HG03060 (cell line): ENCODE measurements at regions not wholly inside any gene's neighbourhood (a gene's known extent, or its start where the extent isn't known, plus 50 kb on each side); places are given as distances from the start of the nearest gene placed in this dataset.
"Not testable (repeated sequence)": the region's sequence is repeated elsewhere in the genome, so short reads cannot be mapped to it uniquely, and the experiment has no call there.

ENCODE experiments used
- ATAC-seq: cut with Tn5 transposase; IDR thresholded peaks from one replicate; pipeline ENCODE4 v1.9.1; 2021; ENCODE audit warnings: low read depth, moderate number of reproducible peaks; ENCODE audit not compliant: unreplicated experiment

GRCh38 chr1:232579958-232580941 is 49.7 kb downstream of the SIPA1L2 start:
- no peak for ATAC-seq

GRCh38 chr1:232579466-232579865 is 50.5 kb downstream of the SIPA1L2 start:
- no peak for ATAC-seq

DNA sequence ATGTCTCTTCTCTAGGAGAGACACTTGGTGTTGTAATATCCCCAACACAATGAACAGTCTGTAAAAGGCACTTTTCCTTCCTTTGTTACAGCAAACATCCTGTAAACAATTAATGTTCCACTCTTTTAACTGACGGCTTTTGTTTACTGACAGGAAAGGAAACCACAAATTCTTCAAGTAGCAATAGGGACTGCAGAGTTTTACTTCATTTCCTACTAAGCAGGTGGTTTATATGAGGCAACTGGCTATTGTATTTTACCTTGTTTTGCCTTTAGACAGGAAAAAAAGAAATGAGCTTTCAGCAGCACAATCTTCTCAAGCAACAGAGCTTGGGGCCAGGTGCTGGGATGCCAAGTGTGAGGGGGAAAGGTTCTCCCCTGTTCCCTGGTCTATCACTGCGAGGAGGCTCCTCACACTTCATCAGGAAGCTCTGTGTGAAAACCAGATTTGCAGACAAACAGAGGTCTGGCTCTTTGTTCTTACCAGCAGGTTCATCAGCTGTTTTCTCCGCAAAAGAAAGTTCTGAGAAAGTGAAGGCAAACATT is 51.2 kb downstream of the SIPA1L2 start:
- no peak for ATAC-seq

- no peak for ATAC-seq
Measured at GRCh38 chr1:232577772-232578171, 52.2 kb downstream of the SIPA1L2 start.

DNA sequence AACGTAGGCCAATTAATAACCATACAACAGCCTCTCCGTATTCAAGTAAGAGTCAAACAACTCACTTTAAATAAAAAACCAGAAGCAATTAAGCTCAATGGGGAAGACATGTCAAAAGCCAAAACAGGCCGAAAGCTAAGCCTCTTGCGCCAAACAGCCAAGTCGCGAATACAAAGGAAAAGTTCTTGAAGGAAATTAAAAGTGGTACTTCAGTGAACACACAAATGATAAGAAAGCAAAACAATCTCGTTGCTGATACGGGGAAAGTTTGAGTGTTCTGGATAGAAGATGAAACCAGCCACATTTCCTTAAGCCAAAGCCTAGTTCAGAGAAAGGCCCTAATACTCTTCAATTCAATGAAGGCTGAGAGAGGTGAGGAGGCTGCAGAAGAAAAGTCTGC is 53.4 kb downstream of the SIPA1L2 start:
- ATAC-seq, result no peak

GRCh38 chr1:232575763-232576040 is 54.2 kb downstream of the SIPA1L2 start:
- no peak for ATAC-seq

- ATAC-seq, result no peak
Measured at GRCh38 chr1:232574889-232575762, 54.8 kb downstream of the SIPA1L2 start.

DNA sequence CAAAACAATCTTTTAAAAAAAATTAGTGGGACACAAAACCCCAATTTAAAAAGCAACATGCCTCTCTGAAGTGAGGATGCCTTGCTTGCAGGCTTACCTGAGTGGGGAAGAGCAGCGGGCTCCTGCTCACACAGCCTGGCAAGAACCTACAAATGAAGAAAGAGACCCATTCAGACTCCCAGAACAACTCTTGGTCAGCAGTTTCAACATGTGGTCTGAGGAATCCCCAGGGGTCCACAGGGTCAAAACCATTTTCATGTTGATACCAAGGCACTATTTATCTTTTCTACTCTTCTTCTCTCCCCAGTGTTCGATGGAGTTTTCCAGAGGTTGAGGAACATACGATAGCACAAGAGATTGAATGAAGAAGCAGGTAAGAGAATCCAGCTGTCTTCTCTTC is 55.9 kb downstream of the SIPA1L2 start:
- ATAC-seq, result no peak

- no peak for ATAC-seq
Measured at GRCh38 chr1:232571523-232571922, 58.4 kb downstream of the SIPA1L2 start.

DNA sequence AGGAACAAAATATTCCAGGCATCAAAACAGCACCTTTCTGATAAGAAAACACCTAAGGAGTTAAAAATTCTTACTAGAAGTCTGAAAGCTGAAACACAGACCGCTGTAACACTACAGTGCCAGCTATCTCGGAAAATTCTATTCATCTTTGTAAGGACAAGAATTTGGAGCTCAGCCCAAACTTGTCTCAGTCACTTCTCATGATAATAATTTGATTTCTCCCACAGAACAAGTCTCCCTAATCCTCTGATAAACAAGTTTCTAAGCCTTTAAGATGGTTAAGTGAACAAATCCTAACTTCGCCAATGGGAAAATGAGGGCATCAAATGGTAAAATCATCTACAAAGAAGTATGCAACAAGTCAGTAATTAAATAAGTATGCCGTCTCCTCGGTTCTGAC is 59.9 kb downstream of the SIPA1L2 start:
- ATAC-seq, result no peak

DNA sequence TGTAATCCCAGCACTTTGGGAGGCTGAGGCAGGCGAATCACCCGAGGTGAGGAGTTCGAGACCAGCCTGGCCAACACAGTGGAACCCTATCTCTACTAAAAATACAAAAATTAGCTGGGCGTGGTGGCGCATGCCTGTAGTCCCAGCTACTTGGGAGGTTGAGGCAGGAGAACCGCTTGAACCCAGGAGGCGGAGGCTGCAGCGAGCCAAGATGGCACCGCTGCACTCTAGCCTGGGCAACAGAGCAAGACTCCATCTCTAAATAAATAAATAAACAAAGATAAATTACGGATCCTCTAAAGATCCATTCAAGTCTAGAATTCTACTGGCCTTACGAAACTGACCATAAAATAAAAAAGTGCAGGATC is 60.4 kb downstream of the SIPA1L2 start:
- not testable (repeated sequence) for ATAC-seq

DNA sequence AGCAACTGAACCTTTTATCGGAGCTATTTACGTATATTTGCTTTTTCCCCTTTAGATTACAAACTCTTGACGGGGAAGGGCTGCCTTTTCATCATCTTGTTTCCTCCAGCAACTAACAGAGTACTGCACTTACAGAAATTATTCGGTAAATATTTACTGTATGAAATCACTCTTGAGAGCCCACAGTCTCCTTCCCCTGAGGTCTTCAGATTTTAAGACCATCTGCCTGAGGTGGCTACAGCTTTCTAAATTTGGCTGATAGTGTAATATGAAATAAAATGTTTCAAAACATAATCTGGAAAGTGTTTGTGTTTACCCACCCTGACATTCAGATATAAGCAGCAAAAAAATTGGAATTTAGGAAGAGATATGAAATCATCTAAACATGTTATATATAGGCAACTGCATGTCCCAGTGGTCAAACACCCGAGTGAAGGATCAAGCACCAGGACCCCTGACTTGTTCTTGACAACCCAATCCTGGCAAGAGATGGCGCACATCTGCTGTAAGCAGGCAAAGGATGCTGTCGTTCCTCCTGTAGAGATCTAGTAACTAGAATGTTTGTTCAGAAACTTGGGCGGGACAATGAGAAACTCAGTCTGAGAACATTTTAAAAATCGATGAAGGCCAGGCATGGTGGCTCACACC is 60.9 kb downstream of the SIPA1L2 start:
- ATAC-seq, result no peak

DNA sequence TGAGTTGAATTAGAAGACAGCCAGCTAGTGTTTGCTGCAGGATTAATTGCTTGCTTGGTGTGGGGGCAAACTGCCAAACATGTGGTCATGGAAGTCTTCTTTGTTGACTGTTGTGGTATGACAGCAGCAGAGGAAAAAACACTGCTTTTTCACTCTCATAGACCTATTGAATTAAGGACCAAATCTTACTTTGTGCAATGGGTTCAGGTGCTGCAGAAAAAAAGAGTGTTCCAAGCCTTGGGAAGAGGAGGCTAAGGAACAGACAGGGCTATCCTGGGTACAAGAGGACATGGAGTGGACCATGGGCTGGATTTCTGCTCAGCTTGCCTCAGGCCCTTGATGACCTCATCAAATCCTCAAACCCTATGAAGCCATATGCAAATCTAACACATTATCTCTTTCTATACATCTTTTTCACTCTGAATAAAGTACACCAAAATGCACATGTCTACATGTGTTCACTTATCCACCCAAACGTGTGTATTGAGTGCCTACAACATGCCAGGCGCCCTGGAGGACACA is 61.5 kb downstream of the SIPA1L2 start:
- no peak for ATAC-seq

- ATAC-seq, result no peak
Measured at GRCh38 chr1:232566093-232566492, 63.8 kb downstream of the SIPA1L2 start.

DNA sequence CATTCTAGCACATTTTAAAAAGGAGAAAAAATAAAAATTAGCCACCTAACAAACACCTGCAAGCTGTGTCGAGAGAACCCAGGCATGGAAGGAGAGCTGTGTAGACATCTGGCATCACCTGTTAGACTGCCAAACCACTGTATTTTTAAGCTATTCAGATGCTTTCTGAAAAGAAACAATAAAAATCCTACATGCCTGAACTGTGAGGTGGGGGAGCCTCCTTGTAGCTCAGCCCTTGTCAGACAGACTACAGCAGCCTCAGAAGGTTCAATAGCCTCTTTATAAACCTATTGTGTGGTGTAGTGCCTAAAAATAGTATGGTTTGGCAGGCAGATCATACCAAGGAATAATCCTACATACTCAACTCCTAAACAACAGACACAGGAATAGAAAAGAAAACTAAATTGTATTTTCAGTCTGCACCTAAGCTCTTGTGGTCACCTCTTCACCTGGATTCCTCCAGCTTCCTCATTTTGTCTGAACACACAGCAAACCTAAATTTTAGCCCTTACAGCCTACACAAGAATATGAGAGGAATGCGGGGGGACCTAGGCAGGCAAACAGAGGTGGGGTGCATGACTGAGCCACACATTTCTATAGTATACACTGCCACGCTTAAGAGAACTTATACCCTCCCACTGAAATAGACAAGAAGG is 67.0 kb downstream of the SIPA1L2 start:
- no peak for ATAC-seq

- no peak for ATAC-seq
Measured at GRCh38 chr1:232561381-232561780, 68.6 kb downstream of the SIPA1L2 start.

GRCh38 chr1:232560940-232561339 is 69.0 kb downstream of the SIPA1L2 start:
- no peak for ATAC-seq

- ATAC-seq, result no peak
Measured at GRCh38 chr1:232558954-232559353, 71.0 kb downstream of the SIPA1L2 start.

DNA sequence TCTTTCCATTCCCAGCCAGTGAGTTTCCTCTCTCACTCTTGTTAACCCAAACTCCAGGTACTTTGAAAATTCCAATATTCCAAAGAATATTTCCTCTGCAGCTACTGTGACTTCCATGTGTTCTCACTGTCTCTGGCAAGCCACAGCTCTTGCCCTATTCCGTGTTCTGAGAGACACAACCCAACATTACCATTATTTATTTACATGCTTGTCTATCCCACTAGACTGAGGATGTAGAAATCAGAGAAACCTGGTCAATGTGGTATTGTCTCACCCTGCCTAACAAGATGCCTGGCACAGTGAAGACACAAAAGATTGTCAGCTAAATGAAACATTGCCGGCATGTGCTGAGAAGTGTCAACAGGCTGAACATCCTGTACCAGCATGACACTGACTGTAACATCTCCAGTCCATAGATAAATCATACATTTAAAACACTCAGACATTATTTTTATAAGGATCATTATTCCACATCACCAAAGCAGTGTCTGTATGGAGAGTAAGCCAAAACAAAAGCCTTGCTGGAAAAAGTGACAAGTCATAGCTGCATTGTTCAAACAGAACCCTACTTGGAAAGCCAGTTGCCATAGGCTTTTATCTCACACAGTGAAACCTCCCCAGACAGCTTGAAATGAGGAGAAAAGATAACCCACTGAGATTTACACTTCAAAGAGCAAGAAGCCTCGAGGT is 72.3 kb downstream of the SIPA1L2 start:
- no peak for ATAC-seq

DNA sequence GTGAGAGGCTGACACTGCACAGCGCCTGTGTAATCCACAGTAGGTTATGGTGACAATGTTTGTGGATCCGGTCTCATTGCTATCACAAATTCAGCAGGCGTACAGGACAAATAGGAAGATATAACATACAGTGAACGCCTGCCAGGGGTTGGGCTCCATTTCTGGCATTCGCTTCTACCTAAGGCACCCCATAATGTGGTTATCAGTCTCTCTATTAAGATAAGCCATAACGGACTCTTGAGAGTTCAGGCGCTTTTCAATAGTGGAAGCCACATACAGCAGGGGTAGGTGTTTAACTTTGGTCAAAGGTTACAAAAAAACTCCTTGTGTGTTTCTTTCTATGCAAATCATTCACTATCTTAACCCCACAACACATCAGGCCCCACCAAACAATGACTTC is 72.8 kb downstream of the SIPA1L2 start:
- ATAC-seq, result no peak
